Immature natural killer cell (primary cell): ENCODE measurements at regions not wholly inside any gene's neighbourhood (a gene's known extent, or its start where the extent isn't known, plus 50 kb on each side); places are given as distances from the start of the nearest gene placed in this dataset.

Experiments
- DNase-seq, 3 donors: peaks; one replicate each; pipeline ENCODE4 v3.0.0; 2022; ENCODE audit warnings: mixed read lengths in 1 of 3
- H3K27ac Mint-ChIP-seq, 6 donors: one replicate each; pipeline ENCODE4 v1.8.0; 2020; ENCODE audit warnings: mixed read lengths in 6 of 6, mild to moderate bottlenecking in 5 of 6, inconsistent platforms in 4 of 6, moderate library complexity in 3 of 6
- H3K27me3 Mint-ChIP-seq, 3 donors: one replicate each; pipeline ENCODE4 v1.8.0; 2020 to 2021; ENCODE audit warnings: low read depth in 3 of 3, mild to moderate bottlenecking in 3 of 3, mixed read lengths in 3 of 3, moderate library complexity in 3 of 3, inconsistent platforms in 1 of 3
- H3K36me3 Mint-ChIP-seq, 3 donors: one replicate each; pipeline ENCODE4 v1.8.0; 2020; ENCODE audit warnings: mixed read lengths in 3 of 3, inconsistent platforms in 2 of 3, mild to moderate bottlenecking in 2 of 3
- H3K4me1 Mint-ChIP-seq, 2 donors: one replicate each; pipeline ENCODE4 v1.8.0; 2020; ENCODE audit warnings: inconsistent platforms in 2 of 2, mild to moderate bottlenecking in 2 of 2, mixed read lengths in 2 of 2, moderate library complexity in 1 of 2
- H3K4me3 Mint-ChIP-seq, 5 donors: one replicate each; pipeline ENCODE4 v1.8.0; 2020; ENCODE audit warnings: mild to moderate bottlenecking in 5 of 5, mixed read lengths in 5 of 5, inconsistent platforms in 3 of 5, moderate library complexity in 3 of 5
- H3K9me3 Mint-ChIP-seq, 6 donors: one replicate each; pipeline ENCODE4 v1.8.0; 2020; ENCODE audit warnings: mild to moderate bottlenecking in 6 of 6, mixed read lengths in 6 of 6, inconsistent platforms in 4 of 6, moderate library complexity in 3 of 6

GRCh38 chr20:7452890-7453289 is 487.4 kb downstream of the HAO1 start:
- DNase-seq: no peak
- no peaks in the 10 kb centered on the region for H3K27me3 Mint-ChIP-seq
- H3K4me1 Mint-ChIP-seq: no peaks in the 10 kb centered on the region
- H3K9me3 Mint-ChIP-seq: peaks cover 0 to 23% (median 3%) of the 10 kb centered on the region in 6 donors
- H3K4me3 Mint-ChIP-seq: no peak overlapping the region
- H3K27ac Mint-ChIP-seq: no peak overlapping the region
- no peaks in the 10 kb centered on the region for H3K36me3 Mint-ChIP-seq

DNA sequence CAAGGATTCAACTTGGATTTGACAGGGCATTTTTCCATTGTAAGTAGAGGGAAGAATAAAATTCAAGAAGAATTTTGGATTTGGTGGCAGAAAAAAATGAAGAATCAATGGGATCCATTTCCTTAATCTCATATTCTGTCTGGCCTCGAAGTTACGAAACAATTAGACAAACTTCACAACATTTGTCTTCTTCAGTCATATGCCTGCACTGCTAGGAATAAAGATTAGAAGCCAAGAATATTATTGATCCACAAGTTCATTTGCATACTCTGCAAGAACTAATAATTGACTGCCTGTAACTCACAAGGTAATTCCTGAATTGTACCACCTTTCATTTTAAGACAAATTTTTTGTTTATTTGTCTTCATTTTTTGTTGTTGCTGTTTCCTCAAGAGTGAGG is 486.2 kb downstream of the HAO1 start:
- Mint-ChIP-seq H3K36me3 (no peaks in the 10 kb centered on the region), H3K4me1 (no peaks in the 10 kb centered on the region), H3K27ac (no peak overlapping the region), H3K27me3 (no peaks in the 10 kb centered on the region), H3K4me3 (no peak overlapping the region), H3K9me3 (peaks cover 0 to 26% (median 5%) of the 10 kb centered on the region in 6 donors)
- DNase-seq: no peak

- Mint-ChIP-seq H3K4me1 (no peaks in the 10 kb centered on the region), H3K27me3 (no peaks in the 10 kb centered on the region), H3K36me3 (no peaks in the 10 kb centered on the region), H3K27ac (no peak overlapping the region), H3K9me3 (peaks cover 0 to 34% (median 9%) of the 10 kb centered on the region in 6 donors), H3K4me3 (no peak overlapping the region)
- DNase-seq: no peak
Observed at GRCh38 chr20:7458459-7458858, 481.8 kb downstream of the HAO1 start.

DNA sequence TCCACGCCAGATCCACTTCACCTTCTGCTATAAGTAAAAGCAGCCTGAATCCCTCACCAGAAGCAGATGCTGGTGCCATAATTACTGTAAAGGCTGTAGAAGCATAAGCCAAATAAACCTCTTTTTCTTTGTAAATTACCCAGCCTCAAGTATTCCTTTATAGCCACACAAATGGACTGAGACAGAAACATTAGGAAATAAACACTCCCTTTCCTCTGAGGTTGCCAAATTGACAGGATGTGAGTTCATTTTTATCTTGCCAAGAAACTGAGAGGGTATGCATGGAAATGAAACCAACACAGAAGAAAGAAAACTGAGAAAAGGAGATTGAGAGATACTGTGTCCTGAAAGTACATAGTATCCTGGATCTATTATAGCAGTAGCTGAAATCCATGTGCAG is 481.2 kb downstream of the HAO1 start:
- Mint-ChIP-seq H3K4me1 (no peaks in the 10 kb centered on the region), H3K9me3 (peaks cover 0 to 32% (median 9%) of the 10 kb centered on the region in 6 donors), H3K27me3 (no peaks in the 10 kb centered on the region), H3K4me3 (no peak overlapping the region), H3K36me3 (no peaks in the 10 kb centered on the region), H3K27ac (no peak overlapping the region)
- no peak for DNase-seq

DNA sequence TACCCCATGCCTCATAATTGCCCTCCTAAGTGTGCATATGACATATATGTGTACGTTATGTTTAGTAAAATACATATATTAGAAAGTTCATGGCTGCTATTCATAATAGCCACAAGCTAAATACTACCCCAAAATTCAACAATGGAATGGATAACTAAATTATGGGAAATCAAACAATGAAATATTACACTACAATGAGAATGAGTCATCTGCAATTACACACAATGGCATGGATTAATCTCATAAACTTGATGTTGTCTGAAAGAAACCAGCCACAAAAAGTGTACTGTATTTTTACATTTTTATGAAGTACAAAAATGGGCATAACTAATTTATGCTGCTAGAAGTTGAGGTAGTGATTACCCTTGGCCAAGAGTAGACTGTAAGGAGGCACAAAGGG is 477.0 kb downstream of the HAO1 start:
- Mint-ChIP-seq H3K27me3 (peaks cover 0 to 2% (median 0%) of the 10 kb centered on the region in 3 donors), H3K9me3 (peaks cover 2 to 23% (median 8%) of the 10 kb centered on the region in 6 donors), H3K36me3 (no peaks in the 10 kb centered on the region), H3K27ac (no peak overlapping the region), H3K4me3 (no peak overlapping the region), H3K4me1 (no peaks in the 10 kb centered on the region)
- no peak for DNase-seq

DNA sequence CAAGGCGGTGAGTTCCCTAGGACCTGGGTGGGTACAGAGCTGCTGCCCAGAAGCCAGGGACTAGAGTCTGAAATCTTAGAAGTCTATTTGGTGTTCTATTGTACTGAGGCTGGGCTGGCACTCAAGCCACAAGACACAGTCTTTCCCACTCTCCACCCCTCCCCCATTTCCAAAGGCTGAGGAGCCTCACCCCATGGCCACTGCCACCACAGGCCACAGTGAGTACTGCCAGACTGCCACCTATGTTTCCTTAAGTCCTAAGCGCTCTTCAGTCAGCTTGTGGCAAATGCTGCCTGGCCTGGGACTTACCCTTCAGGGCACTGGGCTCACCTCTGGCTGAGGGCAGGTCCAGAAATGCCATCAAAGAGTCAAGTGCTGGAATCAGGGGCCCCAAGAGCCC is 469.3 kb downstream of the HAO1 start:
- no peak overlapping the region for H3K4me3 Mint-ChIP-seq
- H3K27me3 Mint-ChIP-seq: peaks cover 0 to 2% (median 0%) of the 10 kb centered on the region in 3 donors
- no peaks in the 10 kb centered on the region for H3K36me3 Mint-ChIP-seq

DNA sequence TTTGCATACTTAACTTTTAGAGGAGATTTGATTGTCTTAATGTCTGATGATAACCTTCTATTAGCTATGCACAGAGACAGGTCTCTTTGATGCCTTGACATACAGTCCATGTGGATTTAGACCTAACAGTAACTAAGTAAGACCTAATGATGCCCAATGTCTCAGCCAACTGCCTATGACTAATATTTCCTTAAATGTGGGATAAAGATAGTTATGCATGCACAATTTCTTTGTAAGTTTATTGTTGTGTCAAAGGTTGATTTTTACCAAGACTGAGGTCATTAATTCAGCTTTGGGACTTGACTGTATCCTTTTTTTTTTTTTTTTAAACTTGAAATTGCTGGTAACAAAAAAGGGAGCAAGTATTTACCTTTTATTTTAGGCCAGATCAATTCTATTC is 450.0 kb downstream of the HAO1 start:
- Mint-ChIP-seq H3K9me3 (peaks cover 5 to 35% (median 11%) of the 10 kb centered on the region in 6 donors), H3K27me3 (peaks cover 0 to 2% (median 1%) of the 10 kb centered on the region in 3 donors), H3K27ac (no peak overlapping the region), H3K4me1 (no peaks in the 10 kb centered on the region), H3K36me3 (no peaks in the 10 kb centered on the region), H3K4me3 (no peak overlapping the region)
- DNase-seq: no peak

More for the DNA sequence above, 469.3 kb downstream of the HAO1 start:
- Mint-ChIP-seq H3K27ac (no peak overlapping the region), H3K9me3 (peaks cover 0 to 28% (median 4%) of the 10 kb centered on the region in 6 donors), H3K4me1 (no peaks in the 10 kb centered on the region)
- DNase-seq: no peak

- H3K27me3 Mint-ChIP-seq: peaks cover 0 to 2% (median 1%) of the 10 kb centered on the region in 3 donors
- no peak for DNase-seq
- no peaks in the 10 kb centered on the region for H3K4me1 Mint-ChIP-seq
- no peak overlapping the region for H3K27ac Mint-ChIP-seq
- H3K4me3 Mint-ChIP-seq: no peak overlapping the region
- peaks cover 5 to 26% (median 11%) of the 10 kb centered on the region in 6 donors for H3K9me3 Mint-ChIP-seq
- no peaks in the 10 kb centered on the region for H3K36me3 Mint-ChIP-seq
Observed at GRCh38 chr20:7492257-7492656, 448.0 kb downstream of the HAO1 start.

DNA sequence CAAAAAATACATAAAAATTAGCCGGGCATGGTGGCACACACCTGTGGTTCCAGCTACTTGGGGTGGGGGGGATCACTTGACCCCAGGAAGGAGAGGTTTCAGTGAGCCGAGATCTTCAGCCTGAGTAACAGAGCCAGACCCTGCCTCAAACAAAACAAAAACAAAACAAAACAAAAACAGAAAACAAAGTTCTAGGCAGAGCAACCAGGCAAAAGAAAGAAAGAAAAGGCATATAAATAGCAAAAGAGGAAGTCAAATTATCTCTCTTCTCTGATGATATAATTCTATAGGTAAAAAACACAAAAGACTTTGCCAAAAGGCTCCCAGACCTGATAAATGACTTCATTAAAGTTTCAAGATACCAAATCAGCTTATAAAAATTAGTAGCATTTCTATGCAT is 446.9 kb downstream of the HAO1 start:
- Mint-ChIP-seq H3K4me3 (no peak overlapping the region), H3K4me1 (no peaks in the 10 kb centered on the region), H3K27me3 (peaks cover 0 to 2% (median 1%) of the 10 kb centered on the region in 3 donors), H3K36me3 (no peaks in the 10 kb centered on the region), H3K9me3 (peaks cover 3 to 26% (median 10%) of the 10 kb centered on the region in 6 donors), H3K27ac (no peak overlapping the region)
- DNase-seq: no peak

DNA sequence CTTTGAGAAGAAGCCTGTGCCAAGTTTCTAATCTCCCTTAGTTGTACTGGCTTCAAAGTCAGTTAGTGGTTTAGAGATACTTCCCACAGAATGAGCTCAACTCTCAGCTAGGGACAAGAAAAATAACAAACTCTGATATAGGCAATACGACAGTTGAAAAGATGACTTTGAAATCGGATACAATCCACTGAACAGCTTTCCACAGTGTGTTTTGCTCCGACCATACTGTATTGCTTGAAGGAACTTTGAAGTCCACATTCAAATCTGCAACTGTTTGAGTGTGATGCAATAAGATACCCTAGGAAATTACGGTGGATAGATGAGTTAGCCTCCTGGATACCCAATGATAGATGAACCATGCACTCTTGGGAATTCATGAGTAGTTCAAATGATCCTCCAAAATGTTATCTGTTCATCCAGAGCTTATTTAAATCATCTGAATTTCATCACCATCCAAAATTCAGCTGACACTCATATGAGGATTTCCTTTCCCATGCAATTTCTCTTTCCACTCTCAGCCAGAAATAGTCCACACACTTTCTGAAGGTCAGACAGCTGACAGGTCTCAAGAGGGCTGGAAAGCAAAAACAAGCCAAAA is 443.8 kb downstream of the HAO1 start:
- DNase-seq: no peak
- Mint-ChIP-seq H3K4me1 (no peaks in the 10 kb centered on the region), H3K27ac (no peak overlapping the region), H3K4me3 (no peak overlapping the region), H3K9me3 (peaks cover 3 to 21% (median 12%) of the 10 kb centered on the region in 6 donors), H3K36me3 (no peaks in the 10 kb centered on the region), H3K27me3 (peaks cover 0 to 2% (median 1%) of the 10 kb centered on the region in 3 donors)

DNA sequence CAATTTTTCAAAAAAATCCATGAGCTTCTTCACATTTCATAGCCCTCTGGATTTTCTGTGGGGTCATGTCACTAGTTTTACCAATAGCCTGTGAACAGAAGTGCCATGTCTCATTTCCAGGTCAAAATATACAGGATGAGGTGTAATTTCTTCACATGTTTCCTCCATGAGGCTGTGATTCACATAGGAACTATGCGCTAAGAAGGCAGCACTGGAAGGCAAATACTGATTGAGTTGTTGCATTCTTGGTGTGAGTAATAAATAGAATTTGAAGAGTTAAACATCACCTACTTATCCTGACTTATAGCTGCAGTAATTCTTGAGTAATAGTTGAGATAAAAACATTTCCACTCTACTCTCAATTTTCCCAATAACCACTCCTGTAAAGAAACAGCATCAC is 442.3 kb downstream of the HAO1 start:
- no peak overlapping the region for H3K4me3 Mint-ChIP-seq
- peaks cover 0 to 16% (median 9%) of the 10 kb centered on the region in 6 donors for H3K9me3 Mint-ChIP-seq
- no peak overlapping the region for H3K27ac Mint-ChIP-seq

DNA sequence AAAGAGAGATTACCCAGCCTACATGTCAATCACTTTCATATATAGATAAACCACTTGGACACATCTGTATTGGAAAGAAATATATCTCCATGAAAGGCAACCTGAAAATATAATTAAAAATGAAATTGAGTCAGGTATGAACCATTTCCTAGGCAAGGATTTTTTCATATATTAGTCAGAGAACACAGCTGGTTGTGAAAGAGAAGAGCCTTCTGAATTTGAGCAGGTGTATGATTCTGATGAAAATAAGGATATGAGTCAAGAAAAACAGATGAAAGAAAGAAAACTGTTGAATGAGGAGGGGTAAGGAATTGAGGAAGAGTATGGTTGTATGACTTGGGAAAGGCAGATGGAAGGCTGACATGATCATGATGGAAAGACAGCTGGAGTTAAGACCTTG is 441.1 kb downstream of the HAO1 start:
- DNase-seq: no peak
- Mint-ChIP-seq H3K4me1 (no peaks in the 10 kb centered on the region), H3K36me3 (no peaks in the 10 kb centered on the region), H3K27me3 (peaks cover 0 to 3% (median 1%) of the 10 kb centered on the region in 3 donors), H3K4me3 (no peak overlapping the region), H3K27ac (no peak overlapping the region), H3K9me3 (peaks cover 0 to 18% (median 5%) of the 10 kb centered on the region in 6 donors)

More for the DNA sequence above, 442.3 kb downstream of the HAO1 start:
- peaks cover 0 to 1% (median 0%) of the 10 kb centered on the region in 3 donors for H3K27me3 Mint-ChIP-seq
- DNase-seq: no peak
- H3K4me1 Mint-ChIP-seq: no peaks in the 10 kb centered on the region
- no peaks in the 10 kb centered on the region for H3K36me3 Mint-ChIP-seq

- no peak overlapping the region for H3K27ac Mint-ChIP-seq
- no peak overlapping the region for H3K4me3 Mint-ChIP-seq
- H3K4me1 Mint-ChIP-seq: no peaks in the 10 kb centered on the region
- H3K36me3 Mint-ChIP-seq: no peaks in the 10 kb centered on the region
- peaks cover 0 to 3% (median 0%) of the 10 kb centered on the region in 3 donors for H3K27me3 Mint-ChIP-seq
- peaks cover 0 to 9% (median 1%) of the 10 kb centered on the region in 6 donors for H3K9me3 Mint-ChIP-seq
- no peak for DNase-seq
Observed at GRCh38 chr20:7500231-7500663, 440.0 kb downstream of the HAO1 start.

DNA sequence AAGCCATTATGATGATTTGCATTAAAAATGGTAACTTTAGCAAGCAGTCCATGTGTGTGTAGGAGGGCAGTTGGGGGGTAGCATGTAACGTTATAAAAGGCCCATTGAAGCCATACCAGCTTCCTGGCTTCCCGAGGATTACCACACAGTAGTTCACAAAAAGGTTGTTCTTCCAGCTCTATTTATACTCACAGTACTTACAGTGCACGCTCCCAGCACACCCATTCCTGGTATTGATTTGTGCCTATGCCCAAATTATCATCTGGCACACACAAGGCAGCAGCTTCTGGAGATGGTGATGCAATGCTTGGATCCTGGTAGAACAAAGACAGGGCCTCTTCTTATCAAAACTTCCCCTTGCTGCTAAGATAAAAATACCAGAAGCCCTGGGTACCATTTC is 436.8 kb downstream of the HAO1 start:
- Mint-ChIP-seq H3K4me3 (no peak overlapping the region), H3K4me1 (no peaks in the 10 kb centered on the region), H3K27me3 (peaks cover 0 to 3% (median 0%) of the 10 kb centered on the region in 3 donors), H3K9me3 (peaks cover 0 to 9% (median 4%) of the 10 kb centered on the region in 6 donors), H3K36me3 (no peaks in the 10 kb centered on the region), H3K27ac (no peak overlapping the region)
- no peak for DNase-seq
